GM21576 (cell line): ENCODE measurements at regions not wholly inside any gene's neighbourhood (a gene's known extent, or its start where the extent isn't known, plus 50 kb on each side); places are given as distances from the start of the nearest gene placed in this dataset.

ENCODE experiments used
- ATAC-seq: cut with Tn5 transposase; IDR thresholded peaks from one replicate; pipeline ENCODE4 v1.9.1; 2021; ENCODE audit warnings: mild to moderate bottlenecking, moderate library complexity; ENCODE audit not compliant: unreplicated experiment

DNA sequence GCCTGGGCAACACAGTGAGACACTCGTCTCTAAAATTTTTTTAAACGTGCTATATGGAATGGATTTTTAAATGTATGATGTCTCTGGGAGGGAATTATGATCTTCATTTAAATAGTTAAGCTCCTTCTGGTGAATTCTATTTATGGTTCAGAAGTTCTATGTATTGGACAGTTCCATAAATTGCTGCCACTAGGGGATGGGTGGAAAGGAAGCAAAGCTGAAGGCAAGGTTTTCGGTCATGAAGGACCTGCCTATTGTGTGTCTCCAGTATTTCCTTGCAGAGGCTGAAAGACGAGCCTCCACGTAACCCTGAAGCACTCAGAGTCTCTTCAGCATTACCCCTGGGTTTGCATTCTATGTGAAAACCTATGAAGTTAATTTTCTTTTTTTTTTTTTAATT lies 451.5 kb upstream of the FAT1 start:
- ATAC-seq, result no peak

DNA sequence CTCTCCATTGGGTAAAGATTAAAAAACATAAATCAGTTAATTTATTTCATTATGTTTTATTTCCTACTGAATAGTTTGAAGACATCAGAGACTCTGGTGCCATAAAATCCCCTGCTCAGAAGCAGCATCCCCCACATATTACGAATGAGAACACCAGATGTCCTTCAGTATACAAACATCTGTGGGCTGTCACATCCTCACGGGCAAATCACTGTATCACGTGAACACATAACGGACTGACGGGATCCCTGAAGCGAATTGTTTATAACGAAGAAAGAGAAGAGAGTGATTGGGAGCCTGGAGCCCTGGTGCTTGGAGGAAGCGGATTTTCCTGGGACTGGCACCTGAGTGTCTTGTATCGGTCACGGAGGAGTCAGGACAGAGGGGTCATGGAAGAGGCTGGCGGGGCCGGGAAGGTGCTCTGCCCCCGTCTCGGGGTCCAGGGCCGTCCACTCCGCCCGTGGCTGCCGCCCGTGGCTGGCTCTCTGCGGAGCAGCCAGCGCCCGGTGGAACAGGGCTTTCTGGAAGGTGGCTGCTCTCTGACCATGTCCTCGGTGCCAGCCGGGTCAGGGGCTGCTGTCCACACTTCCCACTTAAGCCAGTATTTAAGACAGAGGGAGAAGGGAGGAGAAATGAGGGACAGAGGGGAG lies 452.7 kb upstream of the FAT1 start:
- no peak for ATAC-seq

DNA sequence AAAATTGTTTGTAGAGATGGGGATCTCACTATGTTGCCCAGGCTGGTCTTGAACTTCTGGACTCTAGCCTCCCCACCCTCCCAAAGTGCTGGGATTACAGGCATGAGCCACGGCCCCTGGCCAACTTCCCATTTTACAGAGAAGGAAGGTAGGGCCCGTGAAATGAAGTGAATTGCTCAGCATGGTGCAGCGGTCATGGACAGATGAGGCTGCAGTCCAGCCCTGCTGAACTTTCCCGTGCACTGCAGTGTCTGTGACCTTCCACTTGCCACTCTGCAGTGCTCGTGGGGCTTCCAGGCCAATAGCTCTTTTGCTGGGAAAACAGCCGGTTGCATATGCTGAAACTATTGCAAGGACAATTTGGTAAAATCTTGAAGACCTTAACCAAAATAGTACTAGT lies 454.4 kb upstream of the FAT1 start:
- no peak for ATAC-seq

DNA sequence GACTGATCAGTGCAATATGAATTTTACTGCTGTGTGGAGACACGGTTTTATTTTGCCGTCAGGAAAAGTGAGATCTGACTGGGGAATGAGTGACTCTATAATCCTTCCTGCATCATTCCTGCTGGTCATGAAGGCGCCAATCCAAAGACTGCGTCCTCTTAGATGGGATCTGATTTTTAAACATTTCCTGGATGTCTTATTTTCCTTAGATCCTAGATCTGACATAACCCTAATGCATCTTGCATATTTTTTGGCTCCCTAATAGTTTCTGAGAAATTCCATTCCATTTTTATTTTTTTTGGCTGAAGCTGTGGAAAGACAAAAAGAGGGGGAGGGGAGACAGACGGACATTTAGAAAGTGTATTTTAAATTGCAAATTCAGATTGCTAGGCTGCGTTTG lies 454.9 kb upstream of the FAT1 start:
- ATAC-seq, result no peak

DNA sequence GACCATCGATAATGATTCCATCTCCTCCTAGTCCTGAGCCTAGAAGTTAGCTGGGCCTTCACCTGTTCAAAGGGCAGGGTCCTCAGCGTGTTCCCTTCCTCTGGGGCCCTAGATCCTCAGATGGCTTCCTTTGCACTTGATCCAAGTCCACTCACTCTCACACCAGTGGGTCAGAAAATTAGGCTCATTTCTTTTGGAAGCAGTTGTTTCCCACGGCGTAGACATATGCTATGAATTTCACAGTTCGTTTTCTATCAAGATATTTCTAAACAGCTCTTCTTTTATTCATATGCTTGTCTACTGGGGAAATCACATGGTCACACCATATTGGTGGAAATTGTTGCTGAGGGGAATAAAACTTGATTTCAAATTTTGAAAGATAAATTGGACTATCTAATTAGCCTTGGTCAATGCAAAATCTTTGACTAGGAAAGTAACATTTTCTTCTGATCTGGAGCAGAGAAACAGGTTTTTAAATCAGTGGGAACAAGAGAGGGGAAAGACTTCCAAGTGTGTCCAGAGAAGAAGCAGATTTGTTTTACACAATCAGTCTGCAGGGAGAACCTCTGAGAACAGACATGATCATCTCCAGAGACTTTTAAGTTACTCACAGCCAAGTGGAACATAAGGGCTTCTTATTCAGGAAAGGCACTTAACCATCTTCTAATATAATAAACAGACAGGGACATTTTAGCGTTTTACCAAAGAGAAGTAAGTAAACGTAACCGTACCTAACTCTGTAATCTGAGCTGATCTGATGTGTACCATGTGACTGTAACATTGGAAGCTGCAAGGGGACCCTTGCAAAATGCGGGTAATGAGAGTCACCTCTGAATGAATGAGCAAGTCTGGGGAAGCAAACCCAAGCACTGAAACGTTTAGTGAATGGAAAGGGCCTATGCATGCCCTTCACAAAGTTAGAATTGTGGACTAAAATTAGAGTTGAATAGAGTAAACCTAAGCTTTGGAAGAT lies 455.7 kb upstream of the FAT1 start:
- ATAC-seq, result no peak

DNA sequence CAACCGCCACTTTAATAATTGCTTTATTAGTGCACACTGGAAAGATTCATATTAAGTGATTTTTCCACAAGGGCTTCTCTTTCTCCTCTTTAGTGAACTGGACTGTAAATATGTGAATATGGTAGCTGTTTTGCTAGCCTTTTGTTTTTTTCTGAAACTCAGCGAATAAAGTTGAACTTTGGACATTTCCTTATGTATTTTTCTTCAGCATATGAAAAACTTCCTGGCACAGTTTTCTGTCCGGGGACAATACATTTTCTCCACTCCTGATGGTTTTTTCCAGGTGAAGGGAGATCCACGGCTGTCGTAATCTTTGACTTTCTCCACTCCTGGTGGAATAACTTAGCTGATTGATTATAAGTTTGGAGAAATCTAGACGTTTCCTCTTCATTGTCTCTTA lies 457.4 kb upstream of the FAT1 start:
- no peak for ATAC-seq

DNA sequence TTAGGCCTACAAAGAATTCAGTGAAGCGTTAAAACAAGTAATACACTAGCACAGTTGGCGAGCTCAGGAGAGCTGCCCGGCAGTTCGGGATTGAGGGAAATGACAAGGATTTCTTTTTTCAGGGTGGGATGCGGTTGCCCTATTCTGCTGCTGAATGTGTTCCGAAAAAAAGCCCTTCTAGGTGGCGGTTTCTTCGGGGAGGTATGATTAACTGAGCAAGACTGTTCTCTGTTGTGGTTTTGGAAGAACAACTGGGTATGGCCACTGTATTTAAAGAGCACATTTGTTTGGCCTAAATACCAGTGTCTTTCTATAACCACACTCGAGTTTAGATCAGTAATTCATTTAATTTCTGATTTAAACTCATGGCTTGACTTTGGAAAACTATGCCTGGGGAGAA lies 459.7 kb upstream of the FAT1 start:
- no peak for ATAC-seq

DNA sequence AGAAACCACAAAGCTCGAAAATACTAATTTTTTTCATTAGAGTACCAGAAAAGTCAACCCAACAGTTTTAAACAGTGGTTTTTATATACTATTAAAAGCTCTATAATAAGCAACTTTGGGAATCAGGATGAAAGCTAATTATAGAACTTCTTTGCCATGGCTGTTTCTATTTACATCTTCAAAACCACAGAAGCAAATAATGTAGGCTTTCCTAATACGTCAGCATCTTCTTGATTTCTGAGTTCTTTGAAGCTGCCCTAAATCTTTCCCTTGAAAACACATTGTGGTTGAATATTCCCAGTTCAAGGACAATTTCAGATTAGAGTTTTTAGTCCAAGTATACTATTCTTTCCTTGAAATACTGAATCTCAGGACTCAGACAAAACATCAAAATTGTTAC lies 460.2 kb upstream of the FAT1 start:
- ATAC-seq, result no peak

DNA sequence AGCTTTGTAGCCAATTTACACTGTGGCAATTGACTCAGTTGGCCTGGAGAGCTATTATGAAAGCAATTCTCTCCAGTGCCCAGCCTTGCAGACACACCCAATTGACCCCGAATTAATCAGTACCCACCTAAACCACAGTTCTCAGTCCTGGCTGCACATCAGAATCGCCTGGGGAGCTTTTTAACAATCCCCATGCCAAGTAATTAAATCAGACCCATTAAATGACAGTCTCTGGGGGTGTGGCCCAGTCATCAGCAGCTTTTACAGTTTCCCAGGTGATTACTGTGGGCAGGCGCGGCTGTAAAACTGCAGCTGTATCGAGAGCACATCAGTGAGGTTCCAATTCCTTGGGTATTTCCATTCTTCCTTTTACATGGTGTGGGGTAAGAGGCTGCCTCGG lies 460.9 kb upstream of the FAT1 start:
- ATAC-seq, result no peak

DNA sequence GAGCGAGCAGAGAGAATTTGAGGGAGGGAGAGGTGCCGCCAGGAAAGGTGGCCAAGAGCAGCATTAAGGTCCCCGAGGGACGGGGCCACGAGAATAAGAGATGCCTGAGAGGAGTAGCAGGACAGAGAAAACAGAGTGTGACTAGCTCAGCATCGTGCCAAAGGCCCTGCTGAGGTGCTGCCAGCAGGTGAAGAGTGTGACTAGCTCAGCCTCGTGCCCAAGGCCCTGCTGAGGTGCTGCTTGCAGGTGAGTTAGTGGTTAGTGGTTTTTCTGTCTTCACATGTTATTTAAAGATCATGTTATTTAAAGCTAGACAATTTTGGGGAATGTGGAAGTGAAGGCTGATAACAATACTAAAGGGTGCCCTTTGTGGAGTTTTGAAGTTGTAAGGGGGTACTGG lies 464.5 kb upstream of the FAT1 start:
- no peak for ATAC-seq

DNA sequence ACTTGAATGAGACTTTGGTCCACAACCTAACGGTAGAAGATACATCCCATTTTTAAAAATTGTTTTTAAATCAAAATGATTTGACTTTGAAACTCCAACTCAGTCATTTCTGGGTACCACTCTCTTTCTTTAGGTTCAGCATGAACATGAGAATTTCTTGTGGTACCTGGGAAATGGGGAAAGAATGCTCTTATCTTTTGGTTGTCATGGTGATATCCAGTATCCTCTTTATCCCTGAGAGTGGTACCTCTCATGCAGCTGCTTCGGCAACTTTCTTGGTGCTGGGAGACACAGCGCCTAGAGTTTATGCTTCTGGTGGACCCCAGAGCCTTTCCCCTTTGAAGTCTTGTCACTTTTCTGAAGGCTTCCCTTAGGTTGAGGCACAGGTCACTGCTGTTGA lies 465.1 kb upstream of the FAT1 start:
- ATAC-seq, result no peak

DNA sequence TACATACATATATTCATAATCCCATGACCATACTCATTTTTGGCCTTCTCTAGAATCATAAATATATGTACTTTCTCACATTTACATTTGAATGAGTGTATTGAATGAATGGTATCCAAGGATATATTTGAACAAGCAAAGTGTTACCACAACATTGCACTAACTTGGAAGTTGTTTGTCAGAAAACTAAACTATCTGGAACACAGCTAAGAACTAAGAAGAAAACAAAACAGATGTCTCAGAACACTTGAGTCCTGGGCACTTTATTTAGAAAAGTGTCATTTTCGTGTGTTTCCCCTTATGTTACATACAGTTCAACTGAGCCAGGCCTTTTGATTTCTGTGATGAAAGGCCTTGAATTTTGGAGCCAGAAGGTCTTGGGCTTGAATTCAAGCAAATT lies 466.7 kb upstream of the FAT1 start:
- ATAC-seq, result no peak

DNA sequence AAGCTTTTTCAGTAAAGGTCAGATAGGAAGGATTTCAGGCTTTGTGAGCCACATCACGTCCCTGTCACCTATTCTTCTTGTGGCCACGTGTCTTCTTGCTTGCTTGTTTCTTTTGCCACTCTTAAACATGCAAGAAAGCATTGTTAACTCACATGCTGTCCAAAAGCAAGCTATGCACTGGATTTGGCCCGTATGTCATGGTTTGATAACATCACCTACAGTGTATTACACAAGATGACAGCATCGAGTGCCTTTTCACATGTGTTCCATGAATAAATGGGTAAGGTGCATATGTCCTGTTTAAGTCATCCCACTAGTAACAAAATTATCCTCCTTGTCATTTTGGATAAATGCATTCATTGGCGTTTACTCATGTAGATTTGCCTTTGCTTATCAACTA lies 468.0 kb upstream of the FAT1 start:
- no peak for ATAC-seq

DNA sequence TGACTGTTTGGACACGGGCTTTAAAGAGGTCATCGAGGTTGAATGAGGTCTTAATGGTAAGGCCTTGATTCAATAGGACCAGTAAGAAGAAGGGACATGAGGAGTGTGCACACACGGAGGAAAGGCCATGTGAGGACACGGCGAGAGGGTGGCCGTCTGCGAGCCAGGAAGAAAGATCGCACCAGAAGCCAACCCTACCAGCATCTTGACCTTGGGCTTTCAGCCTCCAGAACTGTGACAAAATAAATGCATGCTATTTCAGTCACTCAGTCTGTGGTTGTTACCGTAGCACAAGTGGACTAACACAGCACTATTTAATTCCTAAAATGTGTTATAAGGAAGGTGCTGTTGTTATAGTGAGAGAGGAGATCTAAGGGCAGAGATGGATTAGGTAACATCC lies 468.6 kb upstream of the FAT1 start:
- ATAC-seq, result no peak

DNA sequence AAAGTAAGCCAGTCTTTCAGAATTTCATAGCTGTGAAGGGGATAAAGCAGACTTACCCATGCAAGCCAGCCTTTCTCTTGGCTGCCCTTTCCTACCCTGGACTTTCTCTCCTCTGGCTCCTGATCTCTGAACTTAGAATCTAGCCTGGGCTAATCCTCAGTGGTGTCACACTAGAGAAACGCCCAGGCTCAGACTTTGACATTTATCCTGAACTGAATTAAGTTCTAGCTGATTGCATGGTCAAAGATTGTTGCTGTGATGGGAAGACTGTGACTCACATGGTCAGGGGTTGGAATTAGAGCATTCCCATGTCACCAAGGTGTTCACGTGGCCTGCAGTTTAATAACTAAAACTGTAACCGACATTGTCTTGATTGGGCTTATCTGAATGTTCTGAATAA lies 469.5 kb upstream of the FAT1 start:
- no peak for ATAC-seq

DNA sequence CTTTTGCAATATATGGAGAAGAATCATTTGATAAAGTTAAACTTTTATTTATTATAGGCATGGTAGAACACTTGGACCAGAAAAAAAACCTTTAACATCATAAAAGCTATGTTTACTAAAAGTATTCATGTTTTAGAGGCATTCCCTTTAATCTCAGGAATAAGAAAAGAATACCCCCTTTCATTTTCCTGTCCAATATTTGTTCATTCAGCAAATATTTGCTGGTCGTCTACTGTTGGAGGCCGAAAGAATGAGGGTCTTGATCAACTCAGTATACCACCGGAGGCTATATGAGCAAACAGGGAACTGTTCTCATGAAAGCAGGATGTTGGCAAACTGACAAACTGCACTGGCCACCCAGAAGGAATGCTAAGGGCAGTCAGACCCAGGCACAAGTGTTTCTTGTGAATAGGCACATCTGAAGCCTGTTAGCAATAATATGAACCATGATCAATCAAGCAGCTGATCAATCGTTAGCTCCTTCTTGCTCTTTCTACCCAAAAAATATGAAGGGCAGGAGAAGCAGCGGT lies 480.8 kb upstream of the FAT1 start:
- no peak for ATAC-seq

DNA sequence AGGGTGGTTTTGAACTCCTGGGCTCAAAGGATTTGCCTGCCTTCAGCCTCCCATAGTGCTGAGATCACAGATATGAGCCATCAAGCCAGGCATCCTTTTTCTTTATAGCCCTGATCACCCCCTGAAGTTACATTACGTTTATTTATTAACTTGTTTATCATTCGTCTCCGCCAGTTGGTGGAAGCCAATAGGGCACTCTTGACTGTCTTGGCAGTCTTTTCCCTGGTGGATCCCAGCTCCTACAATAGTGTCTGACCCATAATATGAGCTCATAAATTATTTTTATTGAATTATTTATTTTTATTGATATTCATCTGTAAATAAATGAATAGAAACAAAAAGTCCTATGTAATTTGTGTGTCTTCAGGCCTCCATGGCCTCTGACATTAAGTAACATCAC lies 484.3 kb upstream of the FAT1 start:
- ATAC-seq, result no peak

DNA sequence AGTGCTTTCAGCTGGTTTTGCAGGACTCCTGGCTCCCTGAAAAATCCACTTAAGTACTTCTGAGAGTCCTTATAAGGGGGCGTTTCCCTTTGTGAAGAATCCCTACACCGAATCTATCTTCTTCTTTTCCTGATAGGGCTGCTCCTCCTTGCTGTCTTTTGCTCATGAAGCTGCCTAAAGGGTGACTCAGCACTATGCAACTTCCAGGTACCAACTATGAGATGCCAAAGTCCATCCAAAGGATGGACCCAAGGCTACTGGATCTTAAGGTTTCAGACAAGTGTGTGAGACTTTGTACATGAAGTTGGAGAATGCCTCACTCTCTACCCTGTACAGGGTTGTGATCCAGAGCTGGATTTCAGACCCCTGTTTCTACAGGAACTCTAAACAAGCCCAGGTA lies 485.0 kb upstream of the FAT1 start:
- no peak for ATAC-seq

DNA sequence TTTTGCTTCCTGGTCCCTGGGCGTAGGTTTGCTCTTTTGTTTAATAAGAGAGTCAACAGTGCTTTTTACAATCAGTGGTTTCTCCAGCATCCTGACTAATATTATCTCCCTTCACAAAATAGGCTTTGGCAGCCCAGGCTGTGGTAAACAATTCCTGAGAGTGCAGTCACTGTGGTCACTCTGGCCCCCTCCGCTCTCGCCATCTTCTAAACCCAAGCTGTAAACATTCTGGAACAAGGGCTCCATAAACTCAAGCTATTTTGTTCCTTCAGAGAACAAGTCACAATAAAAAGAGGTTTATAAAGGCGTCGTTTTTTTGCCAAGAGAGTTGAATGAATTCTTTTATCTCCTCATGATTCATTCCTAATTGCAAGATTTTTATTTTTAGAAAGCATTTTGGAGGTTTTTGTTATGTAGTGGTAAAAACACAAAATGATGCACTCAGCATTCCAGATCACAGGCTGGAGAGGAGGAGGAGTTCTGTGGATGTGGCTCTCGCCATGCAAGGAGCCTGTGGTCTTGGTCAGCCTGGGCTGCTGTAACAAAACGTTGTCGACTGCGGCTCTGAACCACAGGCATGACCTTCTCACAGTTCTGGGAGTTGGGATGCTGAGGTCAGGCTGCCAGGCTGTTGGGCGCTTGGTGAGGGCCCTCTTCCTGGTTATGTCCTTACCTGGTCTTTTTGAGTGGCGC lies 486.4 kb upstream of the FAT1 start:
- no peak for ATAC-seq

DNA sequence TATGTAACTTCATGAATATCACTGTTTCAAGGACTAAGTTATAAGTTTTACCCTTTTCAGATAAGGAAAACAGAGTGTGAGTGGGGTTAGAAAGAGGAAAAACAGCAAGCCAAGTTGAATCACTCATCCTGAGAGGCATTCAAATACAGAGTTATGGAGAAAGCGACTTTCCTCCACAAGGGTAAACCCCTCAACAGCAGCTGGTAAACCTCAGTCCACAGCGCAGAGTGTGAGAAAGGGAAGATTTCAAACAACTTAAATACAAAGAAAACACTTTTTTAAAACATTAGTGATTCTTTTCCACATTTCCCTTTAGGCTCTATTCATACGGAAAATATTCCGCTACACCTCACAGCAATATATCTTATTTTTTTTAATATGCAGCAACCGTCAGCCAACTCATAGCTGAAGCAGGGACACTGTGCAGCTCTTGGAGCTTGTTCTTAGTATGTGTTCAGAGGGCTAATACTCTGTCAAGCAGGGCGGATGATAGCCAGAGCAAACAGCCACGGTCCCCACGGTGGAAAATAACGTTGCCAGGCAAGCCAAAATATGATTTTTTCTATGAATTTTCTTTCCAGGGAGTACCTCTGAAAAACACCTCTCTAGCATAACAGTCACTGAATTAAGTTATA lies 488.9 kb upstream of the FAT1 start:
- ATAC-seq, result no peak

DNA sequence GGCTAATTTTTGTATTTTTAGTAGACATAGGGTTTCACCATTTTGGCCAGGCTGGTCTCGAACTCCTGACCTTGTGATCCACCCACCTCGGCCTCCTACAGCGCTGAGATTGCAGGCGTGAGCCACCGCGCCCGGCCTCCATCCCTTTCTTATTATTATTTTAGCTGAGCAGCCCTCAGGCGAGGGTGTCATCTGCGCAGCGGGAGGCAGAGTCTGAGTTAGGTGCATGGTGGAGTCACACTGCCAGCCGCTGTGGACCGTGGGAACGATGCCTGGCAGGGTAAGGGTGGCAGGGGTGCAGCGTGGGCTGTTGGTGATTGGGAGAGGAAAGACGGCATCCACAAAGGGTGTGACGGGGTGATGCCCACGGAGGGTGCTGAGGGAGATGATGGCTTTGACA lies 491.8 kb upstream of the FAT1 start:
- no peak for ATAC-seq
